GM12892 (cell line): ENCODE measurements at regions not wholly inside any gene's neighbourhood (a gene's known extent, or its start where the extent isn't known, plus 50 kb on each side); places are given as distances from the start of the nearest gene placed in this dataset.

Experiments used
- DNase-seq: peaks from one replicate; pipeline ENCODE4 v3.0.0; 2011; ENCODE audit not compliant: insufficient read length
- FAIRE-seq: peaks from 2 replicates; lab custom pipeline; 2011; peaks lifted over from hg19 to GRCh38; lab: Jason Lieb, UNC
- POLR2A ChIP-seq: IDR thresholded peaks from 2 replicates; pipeline ENCODE4 v1.6.1; 2011; ENCODE audit warnings: low read depth, low read length, control low read depth
- POLR2AphosphoS5 ChIP-seq: IDR thresholded peaks from 2 replicates; pipeline ENCODE4 v1.6.1; 2011; ENCODE audit warnings: low read depth, low read length, control low read depth
- TAF1 ChIP-seq: IDR thresholded peaks from 2 replicates; pipeline ENCODE4 v1.6.1; 2011; ENCODE audit warnings: low read depth, mild to moderate bottlenecking, control low read depth, low read length, borderline replicate concordance

DNA sequence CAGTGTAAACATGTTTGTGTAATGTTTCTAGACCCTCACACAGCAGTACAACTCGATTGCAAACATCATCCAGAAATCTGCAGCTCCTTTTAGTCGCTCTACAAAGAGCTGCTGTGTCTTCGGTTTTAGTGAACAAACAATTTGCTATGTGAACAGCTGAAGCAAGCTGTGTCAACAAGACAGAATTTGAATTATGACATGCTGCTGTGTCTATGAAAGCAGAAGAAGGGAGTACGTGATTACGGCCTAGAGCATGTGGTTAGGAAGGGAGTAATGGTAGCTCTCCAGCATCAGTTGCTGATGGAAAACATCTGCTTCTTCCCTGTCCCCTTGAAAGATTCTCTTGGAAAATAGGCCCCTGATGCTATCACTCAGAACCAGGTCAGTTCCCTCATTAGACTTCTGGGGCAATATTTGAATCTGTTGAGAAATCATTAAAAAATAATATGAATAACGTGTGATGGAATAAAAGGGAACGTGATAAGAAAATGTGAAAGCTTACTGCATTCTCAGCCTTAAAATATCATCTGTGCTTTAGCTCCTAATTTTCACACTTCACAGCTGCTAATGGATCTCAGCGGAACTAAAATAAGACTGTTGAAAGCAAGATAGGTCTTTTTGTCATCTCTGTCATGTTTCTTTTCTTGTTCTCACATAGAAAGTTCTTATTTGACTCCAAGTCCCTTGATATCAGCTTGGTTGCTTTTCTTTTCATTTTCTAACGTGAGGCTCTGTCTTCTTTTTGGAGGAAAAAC lies 891.5 kb downstream of the ROBO2 start:
- DNase-seq (no peak), FAIRE-seq (no peak)
- TF ChIP-seq POLR2A (no peak), TAF1 (no peak), POLR2AphosphoS5 (no peak)

- TF ChIP-seq POLR2A (no peak), TAF1 (no peak), POLR2AphosphoS5 (no peak)
- FAIRE-seq (no peak), DNase-seq (no peak)
These were observed 893.0 kb downstream of the ROBO2 start for GRCh38 chr3:77932926-77933325.

DNA sequence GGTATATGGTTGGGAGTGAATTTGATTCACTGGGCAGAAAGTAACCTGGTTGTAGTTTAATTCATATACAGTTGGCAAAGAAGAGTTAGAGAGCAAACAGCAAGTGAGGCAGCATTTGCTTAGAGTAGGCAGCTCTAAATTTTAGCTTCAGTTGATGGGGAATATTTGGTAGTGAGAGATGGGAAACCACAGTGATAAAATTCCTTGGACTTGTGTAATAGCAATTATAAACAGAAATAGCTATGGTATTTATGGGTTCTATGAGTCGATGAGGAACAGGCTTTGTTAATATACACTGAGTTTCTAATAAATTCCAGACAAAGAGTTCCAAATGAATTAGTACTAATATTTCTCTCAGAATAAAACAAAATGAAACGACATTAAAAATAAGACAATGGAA lies 894.0 kb downstream of the ROBO2 start:
- FAIRE-seq (no peak), DNase-seq (no peak)
- TF ChIP-seq TAF1 (no peak), POLR2A (no peak), POLR2AphosphoS5 (no peak)

DNA sequence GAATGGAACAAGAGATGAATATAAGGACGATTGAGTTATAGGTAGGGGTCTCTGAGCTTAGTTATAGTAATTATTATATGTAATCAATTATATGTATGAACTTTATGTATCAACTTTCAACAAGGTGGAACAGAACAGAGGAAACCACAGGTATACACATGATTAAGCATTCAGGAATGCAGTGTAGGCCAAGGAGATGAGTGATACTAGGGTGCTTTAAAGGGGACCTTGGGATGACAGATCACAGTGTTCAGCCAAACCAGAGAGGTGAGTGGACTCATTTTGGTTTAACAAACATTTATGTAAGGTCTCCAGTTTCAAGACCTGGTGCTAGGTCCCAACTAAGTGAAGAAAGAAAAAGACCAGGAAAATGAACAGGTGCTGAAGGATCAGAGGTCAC lies 895.5 kb downstream of the ROBO2 start:
- FAIRE-seq (no peak), DNase-seq (no peak)
- TF ChIP-seq TAF1 (no peak), POLR2AphosphoS5 (no peak), POLR2A (no peak)

DNA sequence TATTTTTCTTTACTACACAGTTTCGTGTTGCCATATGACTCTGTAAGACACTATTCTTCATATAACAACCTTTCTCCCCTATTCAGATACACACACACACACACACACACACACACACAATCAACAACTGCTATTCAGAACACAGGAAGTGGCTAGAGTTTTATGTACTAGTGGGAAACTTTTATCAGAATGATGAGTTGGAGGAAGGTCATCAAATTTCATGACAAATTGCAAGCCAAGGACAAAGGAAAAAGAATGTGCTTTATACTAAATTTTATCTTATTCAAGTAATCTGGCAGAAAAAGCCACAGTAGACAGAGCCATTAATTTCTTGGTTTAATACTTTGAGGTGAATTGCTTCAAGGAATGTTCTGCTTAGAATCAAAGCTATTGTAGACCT lies 899.8 kb downstream of the ROBO2 start:
- no peak for DNase-seq
- FAIRE-seq = no peak
- TF ChIP-seq POLR2A (no peak), POLR2AphosphoS5 (no peak), TAF1 (no peak)

GRCh38 chr3:77943598-77943997 lies 903.7 kb downstream of the ROBO2 start:
- DNase-seq = no peak
- TF ChIP-seq POLR2AphosphoS5 (no peak), POLR2A (no peak), TAF1 (no peak)
- FAIRE-seq = no peak

- FAIRE-seq (no peak), DNase-seq (no peak)
These were observed 905.4 kb downstream of the ROBO2 start for GRCh38 chr3:77945320-77945719.

DNA sequence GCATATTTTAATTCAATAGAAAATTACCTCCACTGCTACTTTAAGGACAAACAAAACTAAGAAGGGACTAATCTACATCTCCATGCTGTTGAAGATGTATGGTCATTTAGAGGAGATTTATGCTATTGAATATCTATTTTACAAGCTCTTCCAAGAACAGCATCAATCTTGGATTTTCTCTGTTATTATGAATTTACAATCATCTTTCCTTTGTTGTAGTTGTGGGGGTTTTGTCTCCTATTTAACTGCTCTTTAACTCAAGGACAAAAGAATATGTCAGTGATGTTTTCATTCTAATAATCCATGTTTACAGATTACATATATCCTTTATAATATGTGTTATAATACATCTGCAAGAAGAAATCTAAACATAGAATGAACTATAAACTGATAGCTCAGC lies 907.8 kb downstream of the ROBO2 start:
- no peak for DNase-seq
- FAIRE-seq = no peak
- TF ChIP-seq POLR2A (no peak), POLR2AphosphoS5 (no peak), TAF1 (no peak)

More at GRCh38 chr3:77945320-77945719, 905.4 kb downstream of the ROBO2 start:
- TF ChIP-seq TAF1 (no peak), POLR2A (no peak), POLR2AphosphoS5 (no peak)

DNA sequence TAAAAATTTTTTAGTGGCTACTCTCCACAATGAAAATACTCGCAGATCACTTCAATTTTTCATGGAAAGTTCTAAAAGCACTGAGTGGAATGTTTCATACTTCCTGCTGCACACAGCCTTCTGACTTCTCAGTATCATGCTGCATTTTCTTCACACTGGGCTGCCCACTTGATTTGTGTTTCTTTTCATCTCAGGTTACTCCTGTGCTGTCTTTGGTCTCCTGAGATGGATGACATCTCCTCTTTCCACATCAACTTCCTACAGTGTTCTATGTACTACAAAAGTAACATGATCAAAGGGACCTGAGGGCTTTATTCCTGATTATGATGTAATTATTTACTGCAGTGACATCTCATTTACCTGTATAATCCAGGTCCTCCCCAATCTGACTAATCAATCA lies 927.7 kb downstream of the ROBO2 start:
- TF ChIP-seq POLR2AphosphoS5 (no peak), POLR2A (no peak), TAF1 (no peak)
- FAIRE-seq (no peak), DNase-seq (no peak)

- TF ChIP-seq TAF1 (no peak), POLR2A (no peak), POLR2AphosphoS5 (no peak)
These were observed 936.2 kb downstream of the ROBO2 start for GRCh38 chr3:77976079-77976478.

GRCh38 chr3:78003090-78003489 lies 963.2 kb downstream of the ROBO2 start:
- FAIRE-seq (no peak), DNase-seq (no peak)
- TF ChIP-seq POLR2AphosphoS5 (no peak), TAF1 (no peak), POLR2A (no peak)

More at GRCh38 chr3:77976079-77976478, 936.2 kb downstream of the ROBO2 start:
- FAIRE-seq = no peak
- no peak for DNase-seq

DNA sequence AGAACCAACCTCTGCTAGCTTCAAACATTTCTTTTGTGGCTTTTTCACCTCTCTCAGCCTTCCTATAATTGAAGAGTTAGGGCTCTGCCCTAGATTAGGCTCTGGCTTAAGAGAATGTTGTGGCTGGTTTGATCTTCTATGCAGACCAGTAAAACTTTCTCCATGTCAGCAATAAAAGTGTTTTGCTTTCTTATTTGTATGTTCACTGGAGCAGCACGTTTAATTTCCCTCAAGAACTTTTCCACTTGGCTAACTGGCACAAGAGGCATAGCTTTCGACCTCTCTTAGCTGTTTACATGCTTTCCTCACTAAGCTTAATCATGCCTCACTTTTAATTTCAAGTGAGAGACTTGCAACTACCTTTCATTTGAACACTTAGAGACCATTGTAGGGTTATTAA lies 964.7 kb downstream of the ROBO2 start:
- TF ChIP-seq TAF1 (no peak), POLR2AphosphoS5 (no peak), POLR2A (no peak)
- DNase-seq (no peak), FAIRE-seq (no peak)

DNA sequence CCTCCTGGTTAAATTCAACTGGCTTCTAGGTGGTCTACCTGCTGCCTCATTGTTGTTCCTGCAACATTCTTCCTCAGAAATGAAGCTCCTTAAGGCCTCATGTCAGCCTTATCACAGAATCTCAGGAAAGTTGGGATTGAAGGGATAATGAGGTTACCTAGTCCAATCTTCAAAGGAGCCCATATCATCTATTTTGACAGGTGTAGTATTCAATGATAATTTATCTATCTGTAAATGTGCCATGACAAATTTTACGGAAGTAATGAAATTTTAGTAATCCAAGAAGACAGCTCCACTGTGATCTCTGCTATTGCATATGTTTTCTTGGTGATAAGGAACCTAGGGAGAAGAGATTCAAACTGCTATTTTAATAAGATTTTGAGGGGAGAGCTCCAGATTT lies 973.8 kb downstream of the ROBO2 start:
- TF ChIP-seq TAF1 (no peak), POLR2AphosphoS5 (no peak), POLR2A (no peak)
- FAIRE-seq (no peak), DNase-seq (no peak)
